C4-2B (cell line): ENCODE measurements at regions not wholly inside any gene's neighbourhood (a gene's known extent, or its start where the extent isn't known, plus 50 kb on each side); places are given as distances from the start of the nearest gene placed in this dataset.

Source experiments
- CTCF ChIP-seq: fragments of 450-650 bp; conservative IDR thresholded peaks from 2 replicates; pipeline ENCODE4 v1.5.1; 2017; ENCODE audit warnings: mild to moderate bottlenecking
- ZFX ChIP-seq: fragments of 450-650 bp; IDR thresholded peaks from 2 replicates; pipeline ENCODE4 v1.6.1; 2017

GRCh38 chr20:52630138-52630537, 342.0 kb upstream of the TSHZ2 start:
- TF ChIP-seq CTCF: no peak
- TF ChIP-seq ZFX: no peak
